ENCODE measurements at regions not wholly inside any gene's neighbourhood (a gene's known extent, or its start where the extent isn't known, plus 50 kb on each side); places are given as distances from the start of the nearest gene placed in this dataset.

DNA sequence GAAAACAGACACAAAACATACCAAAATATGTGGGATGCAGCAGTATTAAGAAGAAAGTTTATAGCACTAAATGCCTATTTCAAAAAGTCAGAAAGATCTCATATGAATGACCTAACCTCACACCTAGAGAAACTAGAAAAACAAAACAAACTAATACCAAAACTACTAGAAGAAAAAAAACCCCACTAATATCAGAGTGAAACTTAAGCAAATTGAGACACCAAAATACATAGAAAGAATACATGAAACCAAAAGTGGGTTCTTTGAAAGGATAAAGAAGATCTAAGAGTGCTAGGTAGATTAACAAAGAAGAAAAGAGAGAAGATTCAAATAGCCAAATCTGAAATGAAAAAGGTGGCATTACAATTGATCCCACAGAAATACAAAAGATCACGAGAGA, 494.1 kb downstream of the SH2D4B start:
- no peak for DNase-seq

GRCh38 chr10:81034383-81034782, 496.7 kb downstream of the SH2D4B start:
- no peak for DNase-seq

DNA sequence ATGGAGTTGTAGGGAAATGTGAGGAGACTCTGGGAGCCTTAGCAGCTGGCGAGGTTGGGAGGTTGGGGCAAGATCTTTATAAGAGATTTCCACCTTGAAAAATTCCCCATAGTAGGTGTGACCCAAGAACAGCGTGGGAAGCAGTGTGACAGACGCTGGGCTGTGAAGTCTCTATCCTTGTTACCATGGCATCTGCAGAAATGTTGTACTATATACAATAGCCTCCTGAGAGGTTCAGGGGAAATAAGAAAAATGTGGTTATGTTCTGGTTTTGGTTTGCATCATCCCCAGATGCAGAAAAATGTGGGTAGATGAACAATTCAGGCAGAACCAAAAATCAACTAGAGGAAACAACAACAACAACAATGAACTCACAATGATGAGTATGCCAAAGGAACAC, 498.6 kb downstream of the SH2D4B start:
- DNase-seq, result no peak

DNA sequence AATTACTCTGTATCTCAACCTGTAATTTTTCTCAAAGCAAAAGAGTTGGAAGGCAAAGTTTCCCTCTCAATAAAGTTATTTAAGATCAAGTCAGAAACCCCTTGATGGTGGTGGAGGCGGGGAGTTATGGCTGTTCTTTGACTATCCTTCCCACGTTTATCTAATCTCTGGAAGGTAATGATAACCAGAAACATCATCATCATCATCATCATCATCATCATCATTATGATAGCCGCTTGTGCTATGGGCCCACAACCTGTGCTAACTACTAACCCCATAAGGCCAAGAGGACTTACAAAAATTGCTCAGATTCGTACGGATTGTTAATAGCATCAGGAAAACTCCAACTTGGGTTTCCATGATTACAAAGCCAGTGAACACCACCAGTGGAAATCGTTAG, 502.3 kb downstream of the SH2D4B start:
- DNase-seq, result no peak

GRCh38 chr10:81040940-81041339, 503.2 kb downstream of the SH2D4B start:
- no peak for DNase-seq

DNA sequence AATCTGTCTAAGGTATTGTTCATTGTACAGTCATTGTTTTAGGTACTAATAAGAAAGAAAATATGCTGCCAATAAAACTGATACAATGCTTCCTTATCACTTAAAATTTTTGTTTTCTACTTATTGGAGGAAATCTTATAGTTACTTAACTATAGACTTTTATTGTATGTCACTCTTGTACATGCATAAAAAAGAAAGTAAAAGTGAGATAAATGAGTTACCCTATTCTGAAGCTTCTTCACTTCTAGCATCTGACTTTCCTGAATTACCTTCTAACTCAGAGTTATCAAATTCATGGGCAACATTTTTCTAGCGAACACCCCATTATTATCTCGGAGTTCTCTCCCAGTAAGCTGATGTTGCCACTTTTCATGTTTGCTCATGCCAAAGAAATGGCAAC, 504.9 kb downstream of the SH2D4B start:
- DNase-seq, result no peak

DNA sequence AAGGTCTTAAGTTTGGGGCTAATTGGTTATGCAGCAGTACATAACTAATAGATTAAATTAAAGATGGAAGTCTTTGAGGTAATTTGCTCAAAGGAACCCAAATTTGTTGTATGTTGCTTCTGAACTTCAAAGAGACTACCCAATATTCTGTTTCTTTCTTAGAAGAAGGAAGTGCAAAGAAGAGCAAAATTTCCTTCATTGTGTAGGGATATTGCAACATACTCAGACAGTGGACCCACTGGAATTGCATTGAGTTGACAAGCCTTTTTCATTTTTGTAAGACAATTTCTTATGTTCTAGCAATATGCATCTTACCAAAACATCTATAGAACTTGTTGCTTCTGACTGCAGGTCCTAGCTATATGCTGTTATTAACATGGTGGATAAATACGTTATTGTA, 527.8 kb downstream of the SH2D4B start:
- DNase-seq, result no peak

- no peak for DNase-seq
Measured at GRCh38 chr10:81068460-81068859, 530.8 kb downstream of the SH2D4B start.

- no peak for DNase-seq
Measured at GRCh38 chr10:81071087-81071796, 533.5 kb downstream of the SH2D4B start.

- no peak for DNase-seq
Measured at GRCh38 chr10:81073155-81073554, 535.5 kb downstream of the SH2D4B start.

- DNase-seq, result no peak
Measured at GRCh38 chr10:81081887-81082620, 544.4 kb downstream of the SH2D4B start.

DNA sequence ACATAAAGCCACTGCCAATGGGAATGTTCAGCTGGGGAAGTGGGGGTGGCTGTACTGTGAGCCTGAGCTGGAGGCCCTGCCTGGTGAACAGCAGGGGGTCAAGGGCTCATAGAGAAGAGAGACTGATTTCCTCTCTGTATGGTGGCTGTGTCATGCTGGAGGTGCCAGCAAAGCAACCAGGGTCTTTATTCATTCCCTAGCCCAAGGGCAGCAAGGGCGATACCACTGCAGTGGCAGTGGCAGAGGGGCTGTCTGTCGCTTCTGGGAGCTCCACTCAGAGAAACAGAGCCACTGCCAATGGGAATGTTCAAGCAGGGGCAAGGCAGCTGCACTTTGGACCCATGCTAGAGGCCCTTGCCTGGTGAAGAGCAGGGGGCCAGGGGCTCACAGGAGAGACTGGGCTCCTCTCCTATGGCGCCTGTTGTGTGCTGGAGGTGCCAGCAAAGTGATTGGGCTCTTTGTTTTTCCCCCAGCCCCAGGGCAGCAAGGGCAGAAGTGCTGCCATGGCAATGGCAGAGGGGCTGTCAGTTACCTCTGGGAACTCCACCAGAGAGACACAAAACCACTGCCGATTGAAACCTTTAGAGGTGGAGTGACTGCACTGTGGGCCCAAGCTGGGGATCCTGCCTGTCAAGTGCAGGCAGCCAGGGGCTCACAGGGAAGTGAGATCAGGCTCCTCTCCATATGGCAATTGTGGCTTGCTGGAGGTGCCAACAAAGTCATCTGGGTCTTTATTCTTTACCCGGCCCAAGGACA, 545.1 kb downstream of the SH2D4B start:
- no peak for DNase-seq

DNA sequence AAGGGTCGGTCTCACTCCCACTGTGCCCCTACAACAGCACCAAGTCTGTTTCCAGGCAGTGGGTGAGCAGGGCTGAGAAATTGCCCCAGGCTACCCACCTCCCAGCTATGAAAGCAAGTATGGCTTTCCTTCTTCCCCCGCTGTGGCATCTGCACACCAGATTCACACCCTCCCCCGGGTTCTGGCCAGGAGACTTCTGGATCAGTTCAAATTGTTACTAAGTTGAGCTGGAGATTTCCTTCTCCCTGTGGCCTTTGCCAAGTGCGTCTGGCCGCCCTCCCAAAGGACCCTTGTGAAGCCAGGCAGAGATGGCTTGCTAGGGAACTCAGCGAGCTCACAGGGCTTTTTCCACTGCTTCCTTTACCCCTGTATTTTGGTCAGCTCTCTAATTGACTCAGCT, 555.4 kb downstream of the SH2D4B start:
- DNase-seq, result no peak

- DNase-seq, result no peak
Measured at GRCh38 chr10:81095238-81095637, 557.5 kb downstream of the SH2D4B start.

DNA sequence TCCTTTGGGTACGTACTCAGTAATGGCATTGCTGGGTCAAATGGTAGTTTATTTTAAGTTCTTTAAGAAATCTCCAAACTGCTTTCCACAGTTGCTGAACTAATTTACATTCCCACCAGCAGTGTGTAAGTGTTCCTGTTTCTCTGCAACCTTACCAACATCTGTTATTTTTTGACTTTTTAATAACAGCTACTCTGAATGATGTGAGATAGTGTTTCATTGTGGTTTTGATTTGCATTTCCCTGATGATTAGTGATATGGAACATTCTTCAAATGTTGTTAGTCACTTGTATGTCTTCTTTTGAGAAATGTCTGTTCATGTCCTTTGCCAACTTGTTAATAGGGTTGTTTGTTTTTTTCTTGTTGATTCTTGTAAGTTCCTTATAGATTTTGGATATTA, 558.9 kb downstream of the SH2D4B start:
- DNase-seq, result no peak

DNA sequence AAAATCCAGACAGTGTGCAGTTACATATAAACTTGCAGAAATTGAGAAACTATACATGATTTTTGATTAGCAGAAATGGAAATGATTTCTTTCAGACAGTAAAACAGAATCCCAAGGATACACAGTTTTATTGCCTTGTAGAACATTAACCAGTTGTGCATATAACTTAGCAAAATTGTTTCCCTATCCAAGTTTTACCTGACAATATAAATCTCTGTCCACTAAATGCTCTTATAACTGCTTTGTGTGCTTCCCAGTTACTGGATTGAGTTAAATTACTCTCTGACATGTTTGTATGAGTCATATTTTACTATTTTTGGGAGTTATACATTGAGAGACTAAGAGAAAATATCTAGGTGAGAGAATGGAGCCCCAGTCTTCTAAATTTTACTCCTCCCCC, 563.4 kb downstream of the SH2D4B start:
- no peak for DNase-seq

- DNase-seq, result no peak
Measured at GRCh38 chr10:81104494-81104893, 566.8 kb downstream of the SH2D4B start.

DNA sequence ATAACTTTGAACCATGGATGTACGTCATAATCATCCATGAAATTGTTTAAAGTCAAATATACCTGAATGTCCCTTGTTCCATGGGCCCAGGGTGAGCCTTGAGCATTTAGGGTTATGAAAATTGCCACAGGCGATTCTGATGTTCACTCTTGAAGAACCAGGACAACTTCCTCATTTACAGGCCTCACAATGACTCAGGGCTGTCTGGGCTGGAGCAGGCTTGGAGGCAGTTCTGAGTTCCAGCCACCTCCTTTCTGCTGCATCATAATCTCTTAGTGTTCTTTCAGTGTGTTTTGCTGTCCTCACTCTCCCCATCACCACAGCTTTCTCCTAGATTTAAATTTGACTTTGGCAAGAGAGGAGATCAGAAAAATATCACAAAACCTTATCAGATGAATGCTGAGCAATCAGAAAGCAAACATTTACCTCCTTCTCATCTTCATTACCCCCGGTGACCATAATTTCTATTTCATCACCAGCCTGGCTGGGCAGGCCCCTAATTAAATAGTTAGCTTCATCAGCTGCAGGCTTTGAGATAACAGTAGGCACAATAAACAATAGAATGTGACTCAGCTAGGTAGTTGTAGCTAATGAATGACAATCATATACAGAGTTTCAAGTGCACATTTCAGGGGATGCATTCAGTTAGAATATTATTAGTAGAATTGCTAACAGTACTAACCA, 571.0 kb downstream of the SH2D4B start:
- peak; percentile 9 for DNase-seq

DNA sequence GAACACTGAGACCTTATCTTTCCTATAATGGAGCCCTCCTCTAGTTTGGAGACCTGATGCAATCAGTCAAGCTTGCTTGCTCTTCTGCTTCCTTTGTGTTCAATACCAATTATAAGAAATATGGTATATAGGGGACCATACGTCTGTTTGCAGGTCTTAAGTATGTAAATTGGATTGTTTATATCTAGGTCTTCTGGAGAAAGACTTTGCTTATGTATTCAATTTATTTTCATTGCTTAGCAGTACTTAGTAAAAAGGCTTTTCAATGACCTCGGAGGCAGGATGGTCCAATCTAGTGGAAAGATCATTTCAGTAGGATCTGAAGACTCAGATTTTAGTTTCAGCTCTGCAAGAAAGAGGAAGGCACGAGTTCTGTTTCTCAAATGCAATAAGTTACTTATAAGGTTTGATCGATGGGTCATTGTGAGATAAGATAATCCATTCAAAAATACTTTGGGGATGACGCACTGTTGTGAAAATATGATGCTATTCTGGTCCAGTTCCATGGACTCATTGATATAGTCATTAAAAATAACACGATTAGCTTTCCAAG, 571.6 kb downstream of the SH2D4B start:
- no peak for DNase-seq

DNA sequence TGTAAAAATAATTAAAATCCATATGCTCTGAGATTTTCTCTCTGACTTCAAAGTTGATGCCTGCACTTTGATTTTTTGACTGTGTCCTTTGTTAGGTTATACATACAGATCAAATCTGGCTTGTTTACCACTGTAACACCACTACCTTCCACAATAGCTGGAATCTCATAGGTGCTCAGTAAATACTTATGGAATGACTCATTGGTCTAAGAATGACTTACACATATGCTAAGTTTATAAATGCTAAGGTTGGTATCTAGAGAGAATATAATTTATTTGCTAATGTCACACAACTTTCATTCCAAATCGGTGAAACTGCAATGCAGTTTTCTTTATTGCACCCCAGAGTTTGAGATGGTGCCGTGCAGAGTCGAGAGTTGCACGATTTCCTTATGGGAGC, 578.5 kb downstream of the SH2D4B start:
- no peak for DNase-seq

DNA sequence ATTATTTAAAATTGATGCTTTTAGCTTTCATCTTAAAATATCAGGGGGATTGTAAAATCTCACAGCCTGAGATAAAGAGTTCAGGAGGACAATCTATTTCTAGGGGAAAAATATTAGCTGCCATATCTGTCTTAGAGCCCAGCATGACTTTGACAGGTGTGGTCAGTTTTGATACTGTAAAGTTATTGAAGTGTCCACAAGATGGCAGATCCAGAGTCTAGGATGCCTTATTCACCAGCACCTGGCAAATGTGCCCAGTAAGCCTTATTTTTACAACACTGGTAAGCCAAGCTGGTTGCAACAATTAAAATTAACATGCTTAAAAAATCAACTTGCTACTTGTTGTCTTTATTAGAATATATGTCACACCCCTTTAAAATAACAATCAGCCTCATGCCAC, 579.3 kb downstream of the SH2D4B start:
- DNase-seq, result no peak

- no peak for DNase-seq
Measured at GRCh38 chr10:81127931-81128330, 590.2 kb downstream of the SH2D4B start.

DNA sequence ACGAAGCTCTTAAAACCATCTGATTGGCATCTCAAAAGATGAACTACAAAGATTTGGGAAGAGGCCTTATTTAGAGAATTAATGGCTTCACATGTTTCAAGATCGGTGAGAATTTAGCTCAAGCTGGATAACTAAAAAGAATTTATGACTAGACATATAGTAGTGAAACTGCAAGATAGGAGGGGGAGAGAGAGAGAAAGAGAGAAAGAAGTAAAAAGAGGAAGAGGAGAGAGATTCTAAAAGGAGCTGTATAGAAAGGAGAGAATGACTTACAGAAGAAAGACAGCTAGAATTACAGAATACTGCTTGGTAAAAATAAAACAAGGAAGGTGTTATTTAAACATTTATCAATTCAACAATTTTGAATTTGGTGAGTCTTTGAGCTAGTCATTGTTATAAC, 592.3 kb downstream of the SH2D4B start:
- no peak for DNase-seq
